Smooth muscle cell (in vitro differentiated cells): ENCODE measurements at regions not wholly inside any gene's neighbourhood (a gene's known extent, or its start where the extent isn't known, plus 50 kb on each side); places are given as distances from the start of the nearest gene placed in this dataset.
"Not testable (repeated sequence)": the region's sequence is repeated elsewhere in the genome, so short reads cannot be mapped to it uniquely, and the experiment has no call there.

ENCODE experiments used
- DNase-seq: peaks from one replicate; lab custom pipeline; 2025; ENCODE audit not compliant: unreplicated experiment; lab: John Stamatoyannopoulos, UW
- H2AFZ ChIP-seq: fragments of 200-600 bp; sonication (generic); 2 replicates; pipeline ENCODE4 v1.6.0; 2016; ENCODE audit warnings: antibody characterized with exemption, low read depth, mild to moderate bottlenecking
- H3F3A ChIP-seq: fragments of 200-600 bp; sonication (generic); 2 replicates; pipeline ENCODE4 v1.6.0; 2017; ENCODE audit warnings: antibody characterized with exemption, low read depth
- H3K27ac ChIP-seq: fragments of 200-600 bp; sonication (generic); 2 replicates; pipeline ENCODE4 v1.5.1; 2016; ENCODE audit warnings: low read depth, mild to moderate bottlenecking
- H3K27me3 ChIP-seq: fragments of 200-600 bp; sonication (generic); 2 replicates; pipeline ENCODE4 v1.6.1; 2016; ENCODE audit warnings: low read depth, mild to moderate bottlenecking
- H3K36me3 ChIP-seq: fragments of 200-600 bp; sonication (generic); 2 replicates; pipeline ENCODE4 v1.5.1; 2016; ENCODE audit warnings: low read depth
- H3K4me1 ChIP-seq: fragments of 200-600 bp; sonication (generic); 2 replicates; pipeline ENCODE4 v1.5.1; 2016; ENCODE audit warnings: low read depth
- H3K4me2 ChIP-seq: fragments of 200-600 bp; sonication (generic); 2 replicates; pipeline ENCODE4 v1.6.0; 2016; ENCODE audit warnings: mild to moderate bottlenecking
- H3K4me3 ChIP-seq: fragments of 200-600 bp; sonication (generic); 2 replicates; pipeline ENCODE4 v1.5.1; 2016; ENCODE audit warnings: mild to moderate bottlenecking
- H3K79me2 ChIP-seq: fragments of 200-600 bp; sonication (generic); 2 replicates; pipeline ENCODE4 v1.6.0; 2016; ENCODE audit warnings: low read depth, mild to moderate bottlenecking
- H3K9ac ChIP-seq: fragments of 200-600 bp; sonication (generic); 2 replicates; pipeline ENCODE4 v1.6.0; 2016; ENCODE audit warnings: low read depth
- H3K9me3 ChIP-seq: fragments of 200-600 bp; sonication (generic); replicated peaks from 2 replicates; pipeline ENCODE4 v1.5.1; 2016; ENCODE audit warnings: low read depth
- H4K20me1 ChIP-seq: fragments of 200-600 bp; sonication (generic); 2 replicates; pipeline ENCODE4 v1.6.0; 2016; ENCODE audit warnings: low read depth
- WGBS: methylation state at CpG from one replicate; pipeline ENCODE4 v1.1.7; 2016; ENCODE audit warnings: low lambda C conversion rate; 5-methylcytosine and 5-hydroxymethylcytosine counted together
- TF ChIP-seq, protein P1 (sequence below): fragments of 200-600 bp; sonication (generic); IDR thresholded peaks from 2 replicates; pipeline ENCODE4 v1.5.1; 2017; ENCODE audit warnings: borderline replicate concordance, mild to moderate bottlenecking, antibody characterized with exemption; ENCODE audit not compliant: insufficient read depth, poor library complexity, severe bottlenecking

DNA sequence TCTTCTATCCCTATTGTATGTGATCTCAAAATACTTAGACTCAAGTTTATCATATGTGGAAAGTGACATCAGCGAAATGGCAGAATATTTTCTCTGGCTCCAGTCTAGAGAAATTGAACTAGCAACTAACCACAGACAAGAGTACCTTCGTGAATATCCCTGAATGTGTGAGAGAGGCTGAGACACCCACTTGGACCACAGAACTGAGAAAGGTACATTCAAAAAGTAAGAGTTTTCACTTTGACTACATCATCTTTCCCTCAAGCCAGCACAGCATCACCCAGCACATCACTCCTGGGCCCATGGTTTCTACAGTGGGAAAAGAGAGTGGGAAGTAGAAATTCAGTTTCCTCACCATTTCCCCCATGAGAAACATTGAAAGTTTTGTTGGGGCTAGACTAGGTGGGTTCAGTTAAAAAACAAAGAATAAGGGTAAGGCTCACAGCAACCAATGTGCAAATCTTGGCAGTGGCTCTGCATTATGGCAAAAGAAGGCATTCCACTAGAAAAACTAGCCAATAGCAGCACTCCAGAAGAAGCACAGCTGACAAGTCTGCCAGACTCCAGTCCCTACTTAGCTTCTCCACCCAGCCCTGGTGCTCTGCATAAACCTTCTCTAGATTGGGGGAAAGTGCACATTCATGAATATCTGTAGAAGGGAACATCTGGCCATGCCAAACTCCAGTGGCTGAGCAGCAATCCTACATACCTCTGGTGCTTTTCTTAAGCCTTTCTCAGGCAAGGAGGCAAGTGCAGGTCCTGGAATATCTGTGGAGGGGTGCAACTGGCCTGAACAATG, 225.6 kb upstream of the VLDLR start:
- 83% methylated on average over 2 of the region's 2 CpGs for WGBS
- no peak for DNase-seq

GRCh38 chr9:2396622-2397285, 224.8 kb upstream of the VLDLR start:
- no peaks in the 10 kb centered on the region for H3K36me3 ChIP-seq
- H3K9ac ChIP-seq = no peak overlapping the region

More for the DNA sequence above, 225.6 kb upstream of the VLDLR start:
- no peak overlapping the region for H3K4me2 ChIP-seq
- TF ChIP-seq, protein P1, sequence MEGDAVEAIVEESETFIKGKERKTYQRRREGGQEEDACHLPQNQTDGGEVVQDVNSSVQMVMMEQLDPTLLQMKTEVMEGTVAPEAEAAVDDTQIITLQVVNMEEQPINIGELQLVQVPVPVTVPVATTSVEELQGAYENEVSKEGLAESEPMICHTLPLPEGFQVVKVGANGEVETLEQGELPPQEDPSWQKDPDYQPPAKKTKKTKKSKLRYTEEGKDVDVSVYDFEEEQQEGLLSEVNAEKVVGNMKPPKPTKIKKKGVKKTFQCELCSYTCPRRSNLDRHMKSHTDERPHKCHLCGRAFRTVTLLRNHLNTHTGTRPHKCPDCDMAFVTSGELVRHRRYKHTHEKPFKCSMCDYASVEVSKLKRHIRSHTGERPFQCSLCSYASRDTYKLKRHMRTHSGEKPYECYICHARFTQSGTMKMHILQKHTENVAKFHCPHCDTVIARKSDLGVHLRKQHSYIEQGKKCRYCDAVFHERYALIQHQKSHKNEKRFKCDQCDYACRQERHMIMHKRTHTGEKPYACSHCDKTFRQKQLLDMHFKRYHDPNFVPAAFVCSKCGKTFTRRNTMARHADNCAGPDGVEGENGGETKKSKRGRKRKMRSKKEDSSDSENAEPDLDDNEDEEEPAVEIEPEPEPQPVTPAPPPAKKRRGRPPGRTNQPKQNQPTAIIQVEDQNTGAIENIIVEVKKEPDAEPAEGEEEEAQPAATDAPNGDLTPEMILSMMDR = no peak
- H3K79me2 ChIP-seq = no peaks in the 10 kb centered on the region
- no peaks in the 10 kb centered on the region for H3K36me3 ChIP-seq
- H3K27ac ChIP-seq = no peak overlapping the region
- H3K9me3 ChIP-seq = no peaks in the 10 kb centered on the region
- H3F3A ChIP-seq = no peaks in the 10 kb centered on the region
- no peaks in the 10 kb centered on the region for H3K27me3 ChIP-seq
- H4K20me1 ChIP-seq = no peaks in the 10 kb centered on the region
- H3K4me3 ChIP-seq = no peak overlapping the region
- H3K9ac ChIP-seq = no peak overlapping the region
- H2AFZ ChIP-seq = no peak overlapping the region
- no peaks in the 10 kb centered on the region for H3K4me1 ChIP-seq

DNA sequence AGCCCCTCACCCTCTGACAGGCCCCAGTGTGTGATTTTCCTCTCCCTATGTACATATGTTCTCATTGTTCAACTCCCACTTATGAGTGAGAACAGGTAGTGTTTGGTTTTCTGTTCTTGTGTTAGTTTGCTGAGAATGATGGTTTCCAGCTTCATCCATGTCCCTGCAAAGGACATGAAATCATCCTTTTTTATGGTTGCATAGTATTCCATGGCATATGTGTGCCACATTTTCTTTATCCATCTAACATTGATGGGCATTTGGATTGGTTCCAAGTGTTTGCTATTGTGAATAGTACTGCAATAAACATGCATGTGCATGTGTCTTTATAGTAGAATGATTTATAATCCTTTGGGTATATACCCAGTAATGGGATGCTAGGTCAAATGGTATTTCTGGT, 223.7 kb upstream of the VLDLR start:
- not testable (repeated sequence) for H3K36me3 ChIP-seq, H3K4me3 ChIP-seq, H3K9me3 ChIP-seq, H3K4me1 ChIP-seq, DNase-seq, H3K27ac ChIP-seq, H4K20me1 ChIP-seq, H3K9ac ChIP-seq, H2AFZ ChIP-seq, H3K79me2 ChIP-seq, H3F3A ChIP-seq, H3K4me2 ChIP-seq, H3K27me3 ChIP-seq

More at GRCh38 chr9:2396622-2397285, 224.8 kb upstream of the VLDLR start:
- no peak for DNase-seq
- H3F3A ChIP-seq = no peaks in the 10 kb centered on the region
- H3K4me1 ChIP-seq = no peaks in the 10 kb centered on the region
- whole genome bisulfite sequencing = 25% methylated on average over 1 of the region's 1 CpG
- no peak overlapping the region for H2AFZ ChIP-seq
- H3K4me2 ChIP-seq = no peak overlapping the region
- H3K27me3 ChIP-seq = no peaks in the 10 kb centered on the region
- H3K4me3 ChIP-seq = no peak overlapping the region
- TF ChIP-seq, protein P1 = no peak
- no peaks in the 10 kb centered on the region for H3K79me2 ChIP-seq
- H3K27ac ChIP-seq = no peak overlapping the region
- H3K9me3 ChIP-seq = no peaks in the 10 kb centered on the region
- no peaks in the 10 kb centered on the region for H4K20me1 ChIP-seq

- H3K79me2 ChIP-seq, H3K4me2 ChIP-seq, H3K9ac ChIP-seq, H3K27me3 ChIP-seq, H3K27ac ChIP-seq, H3K9me3 ChIP-seq, H3K4me3 ChIP-seq, H3K4me1 ChIP-seq, H3F3A ChIP-seq, H2AFZ ChIP-seq, DNase-seq, H4K20me1 ChIP-seq, H3K36me3 ChIP-seq: not testable (repeated sequence)
- WGBS = 82% methylated on average over 3 of the region's 3 CpGs
Measured at GRCh38 chr9:2401746-2402145, 219.8 kb upstream of the VLDLR start.
